GM12875 (cell line): ENCODE measurements at regions not wholly inside any gene's neighbourhood (a gene's known extent, or its start where the extent isn't known, plus 50 kb on each side); places are given as distances from the start of the nearest gene placed in this dataset.

ENCODE experiments used
- H3K4me3 ChIP-seq: one replicate; pipeline ENCODE4 v1.5.1; 2011; ENCODE audit warnings: low read depth, low read length, control low read depth
- CTCF ChIP-seq: IDR thresholded peaks from 2 replicates; pipeline ENCODE4 v1.5.1; 2011; ENCODE audit warnings: low read depth, mild to moderate bottlenecking, control low read depth, inconsistent platforms, low read length, moderate library complexity, borderline replicate concordance; ENCODE audit not compliant: insufficient read depth

DNA sequence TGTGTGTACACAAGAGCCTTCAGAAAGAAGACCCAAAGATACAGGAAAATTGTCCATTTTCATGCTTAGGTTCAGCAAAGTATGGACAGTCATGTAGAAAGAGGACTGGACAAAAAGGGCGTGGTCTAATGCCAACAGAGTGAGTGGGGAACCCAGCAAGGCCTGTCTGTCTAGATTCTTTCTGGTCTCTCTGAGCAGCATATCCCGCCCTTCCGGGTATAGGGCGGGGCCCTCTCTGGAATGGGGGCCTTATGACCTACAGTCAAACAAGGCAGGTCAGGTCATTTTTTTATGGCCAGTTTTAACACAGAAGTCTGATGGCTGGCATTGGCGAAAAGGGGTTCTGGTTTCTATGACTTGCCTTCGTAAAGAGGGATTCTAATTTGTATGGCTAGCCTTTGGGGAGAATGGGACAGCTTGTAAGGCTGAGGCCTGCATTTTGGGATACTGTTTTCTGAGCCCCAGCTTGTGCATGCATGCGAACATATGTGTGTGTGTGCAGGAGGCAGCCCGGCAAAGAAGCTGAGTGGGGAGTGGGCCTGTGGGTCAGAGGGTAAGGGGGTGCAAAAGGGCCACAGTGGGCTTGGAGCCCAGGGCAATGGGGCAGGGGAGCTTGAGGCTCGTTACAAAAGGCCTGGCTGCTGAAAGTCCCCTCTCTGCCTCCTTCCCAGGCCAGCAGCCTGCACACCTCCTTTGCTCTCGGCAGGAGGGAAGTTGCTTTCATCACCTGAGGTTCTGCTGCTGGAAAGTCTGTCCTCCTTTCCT is 130.5 kb upstream of the B3GAT1 start:
- no peak for TF ChIP-seq CTCF
- H3K4me3 ChIP-seq, result no peak overlapping the region

DNA sequence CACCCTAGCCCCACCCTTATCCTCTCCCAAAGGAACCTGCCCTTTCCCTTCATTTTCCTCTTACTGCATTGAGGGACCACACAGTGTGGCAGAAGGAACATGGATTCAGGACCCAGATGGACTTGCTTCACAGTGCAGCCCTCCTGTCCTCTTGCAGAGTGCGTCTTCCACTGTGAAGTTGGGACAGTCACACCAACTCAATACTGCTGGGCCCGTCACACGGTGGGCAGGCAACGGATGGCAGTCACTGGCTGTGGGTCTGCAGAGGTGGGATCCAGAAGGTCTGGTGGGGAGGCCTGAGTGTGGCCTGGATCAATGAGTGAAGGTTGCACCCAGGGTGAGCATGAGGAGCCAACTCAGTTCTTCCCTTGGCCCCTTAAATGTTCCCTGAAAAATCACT is 129.9 kb upstream of the B3GAT1 start:
- TF ChIP-seq CTCF, result no peak
- H3K4me3 ChIP-seq, result no peak overlapping the region

GRCh38 chr11:134541355-134541754 is 129.3 kb upstream of the B3GAT1 start:
- no peak for TF ChIP-seq CTCF
- H3K4me3 ChIP-seq, result no peak overlapping the region

GRCh38 chr11:134539285-134539684 is 127.2 kb upstream of the B3GAT1 start:
- no peak for TF ChIP-seq CTCF
- no peak overlapping the region for H3K4me3 ChIP-seq

DNA sequence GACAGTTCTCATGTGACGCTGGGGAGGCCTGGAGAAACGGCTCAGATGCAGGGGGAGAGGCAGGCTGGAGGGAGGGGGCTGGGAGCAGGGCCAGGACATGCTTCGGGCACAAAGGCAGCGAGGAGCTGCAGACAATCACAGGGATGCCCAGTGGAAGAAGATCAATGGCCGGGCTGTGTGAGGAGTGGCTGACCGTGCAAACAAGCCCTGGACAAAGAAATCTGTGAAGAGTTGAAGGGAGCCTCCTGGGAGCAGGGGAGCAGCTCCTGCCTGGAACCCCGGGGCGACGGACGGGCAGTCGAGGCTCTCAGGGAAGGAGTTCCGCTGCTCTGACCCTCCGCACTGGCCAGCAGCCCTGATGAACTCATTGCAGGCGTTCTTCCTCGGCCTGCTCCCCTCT is 126.7 kb upstream of the B3GAT1 start:
- TF ChIP-seq CTCF, result no peak
- H3K4me3 ChIP-seq, result no peak overlapping the region

- H3K4me3 ChIP-seq, result no peak overlapping the region
- no peak for TF ChIP-seq CTCF
Observed at GRCh38 chr11:134537941-134538340, 125.9 kb upstream of the B3GAT1 start.

GRCh38 chr11:134537296-134537695 is 125.3 kb upstream of the B3GAT1 start:
- no peak for TF ChIP-seq CTCF
- H3K4me3 ChIP-seq, result no peak overlapping the region
